Right forelimb (tissue), 1 donor: ENCODE measurements at regions not wholly inside any gene's neighbourhood (a gene's known extent, or its start where the extent isn't known, plus 50 kb on each side); places are given as distances from the start of the nearest gene placed in this dataset.
A peak's percentile ranks its signal among the peaks of the same experiment; 100 is the strongest.

ENCODE experiments used
- DNase-seq: peaks from one replicate; pipeline ENCODE4 v3.0.0-alpha.2; 2018

- DNase-seq = no peak
Observed at GRCh38 chr1:39085174-39085573, 59.0 kb downstream of the NDUFS5 start.

GRCh38 chr1:39086386-39086785 lies 60.2 kb downstream of the NDUFS5 start:
- no peak for DNase-seq

- DNase-seq = peak; percentile 80
Observed at GRCh38 chr1:39086865-39087409, 60.8 kb downstream of the NDUFS5 start.

GRCh38 chr1:39087435-39087834 lies 61.3 kb downstream of the NDUFS5 start:
- no peak for DNase-seq

GRCh38 chr1:39088658-39089057 lies 62.5 kb downstream of the NDUFS5 start:
- no peak for DNase-seq

- DNase-seq = no peak
Observed at GRCh38 chr1:39089931-39090521, 63.9 kb downstream of the NDUFS5 start.

GRCh38 chr1:39090757-39091380 lies 64.7 kb downstream of the NDUFS5 start:
- DNase-seq = no peak

GRCh38 chr1:39091845-39092645 lies 65.9 kb downstream of the NDUFS5 start:
- peak; percentile 77 for DNase-seq

- DNase-seq = no peak
Observed at GRCh38 chr1:39094685-39095084, 68.5 kb downstream of the NDUFS5 start.

GRCh38 chr1:39098546-39099250 lies 72.5 kb downstream of the NDUFS5 start:
- peak; percentile 70 for DNase-seq

- DNase-seq = no peak
Observed at GRCh38 chr1:39102537-39103327, 76.6 kb downstream of the NDUFS5 start.

GRCh38 chr1:39103328-39104157 lies 77.4 kb downstream of the NDUFS5 start:
- no peak for DNase-seq

- peak; percentile 73 for DNase-seq
Observed at GRCh38 chr1:39104158-39105060, 78.3 kb downstream of the NDUFS5 start.

GRCh38 chr1:39105061-39105840 lies 79.1 kb downstream of the NDUFS5 start:
- DNase-seq = peak; percentile 79

GRCh38 chr1:39105841-39106765 lies 80.0 kb downstream of the NDUFS5 start:
- DNase-seq = peak; percentile 72

GRCh38 chr1:39106801-39107327 lies 80.7 kb downstream of the NDUFS5 start:
- DNase-seq = no peak

- DNase-seq = no peak
Observed at GRCh38 chr1:39107341-39108290, 81.5 kb downstream of the NDUFS5 start.
